HG02981 (cell line): ENCODE measurements at regions not wholly inside any gene's neighbourhood (a gene's known extent, or its start where the extent isn't known, plus 50 kb on each side); places are given as distances from the start of the nearest gene placed in this dataset.

Experiments used
- ATAC-seq: cut with Tn5 transposase; IDR thresholded peaks from one replicate; pipeline ENCODE4 v1.9.1; 2021; ENCODE audit warnings: mild to moderate bottlenecking, moderate library complexity; ENCODE audit not compliant: unreplicated experiment

- ATAC-seq: no peak
Measured at GRCh38 chr2:236793023-236794011, 223.7 kb downstream of the ACKR3 start.

GRCh38 chr2:236794176-236794957 is 224.7 kb downstream of the ACKR3 start:
- ATAC-seq: no peak

GRCh38 chr2:236795169-236795860 is 225.7 kb downstream of the ACKR3 start:
- no peak for ATAC-seq

- ATAC-seq: no peak
Measured at GRCh38 chr2:236795861-236796219, 226.2 kb downstream of the ACKR3 start.

- ATAC-seq: no peak
Measured at GRCh38 chr2:236796236-236796635, 226.6 kb downstream of the ACKR3 start.

- ATAC-seq: no peak
Measured at GRCh38 chr2:236797411-236797810, 227.8 kb downstream of the ACKR3 start.

GRCh38 chr2:236798491-236798890 is 228.9 kb downstream of the ACKR3 start:
- ATAC-seq: no peak

- ATAC-seq: no peak
Measured at GRCh38 chr2:236799391-236800026, 229.9 kb downstream of the ACKR3 start.

- no peak for ATAC-seq
Measured at GRCh38 chr2:236802862-236803261, 233.2 kb downstream of the ACKR3 start.

GRCh38 chr2:236803621-236804020 is 234.0 kb downstream of the ACKR3 start:
- ATAC-seq: no peak

GRCh38 chr2:236805800-236806531 is 236.3 kb downstream of the ACKR3 start:
- no peak for ATAC-seq

GRCh38 chr2:236809716-236810115 is 240.1 kb downstream of the ACKR3 start:
- ATAC-seq: no peak

GRCh38 chr2:236811062-236811656 is 241.5 kb downstream of the ACKR3 start:
- ATAC-seq: no peak

- no peak for ATAC-seq
Measured at GRCh38 chr2:236813766-236814165, 244.1 kb downstream of the ACKR3 start.

- no peak for ATAC-seq
Measured at GRCh38 chr2:236814593-236814992, 245.0 kb downstream of the ACKR3 start.

- ATAC-seq: no peak
Measured at GRCh38 chr2:236815746-236816145, 246.1 kb downstream of the ACKR3 start.

- ATAC-seq: no peak
Measured at GRCh38 chr2:236816197-236817170, 246.9 kb downstream of the ACKR3 start.

- no peak for ATAC-seq
Measured at GRCh38 chr2:236818281-236819045, 248.8 kb downstream of the ACKR3 start.
